Peyer's patch (tissue), 4 donors: ENCODE measurements at regions not wholly inside any gene's neighbourhood (a gene's known extent, or its start where the extent isn't known, plus 50 kb on each side); places are given as distances from the start of the nearest gene placed in this dataset.

Experiments
- DNase-seq, 3 donors: peaks; one replicate each; pipeline ENCODE4 v3.0.0-alpha.2; 2017 to 2019
- H3K27ac ChIP-seq, 4 donors: fragments of 200-600 bp; sonication (generic); one replicate each; pipeline ENCODE4 v1.5.1; 2016 to 2019
- H3K27me3 ChIP-seq, 2 donors: fragments of 200-600 bp; sonication (generic); one replicate each; pipeline ENCODE4 v1.5.1; 2019
- H3K36me3 ChIP-seq, 3 donors: fragments of 200-600 bp; sonication (generic); one replicate each; pipeline ENCODE4 v1.5.1; 2016 to 2019
- H3K4me1 ChIP-seq, 4 donors: fragments of 200-600 bp; sonication (generic); one replicate each; pipeline ENCODE4 v1.5.1; 2016 to 2019
- H3K4me3 ChIP-seq, 4 donors: fragments of 200-600 bp; sonication (generic); 1 replicate in 3 of 4; 2 replicates in 1 of 4; pipeline ENCODE4 v1.5.1; 2016 to 2019; ENCODE audit warnings: mild to moderate bottlenecking in 1 of 4
- H3K9me3 ChIP-seq, 4 donors: fragments of 200-600 bp; sonication (generic); one replicate each; pipeline ENCODE4 v1.5.1; 2016 to 2019; ENCODE audit warnings: mild to moderate bottlenecking in 1 of 4
- POLR2A ChIP-seq, 2 donors: fragments of 450-650 bp; IDR thresholded peaks; one replicate each; pipeline ENCODE4 v1.5.1; 2017; ENCODE audit warnings: antibody characterized with exemption in 2 of 2, mild to moderate bottlenecking in 2 of 2, moderate library complexity in 2 of 2
- TF ChIP-seq, protein P1 (sequence below), 6 experiments: fragments of 450-650 bp in 4 of 6; fragments of 200-600 bp in 2 of 6; sonication (generic) in 1 of 6; IDR thresholded peaks; one replicate each; pipeline ENCODE4 v1.5.1; 2017 to 2019; ENCODE audit warnings: antibody characterized with exemption in 6 of 6, mild to moderate bottlenecking in 3 of 6, moderate library complexity in 1 of 6

DNA sequence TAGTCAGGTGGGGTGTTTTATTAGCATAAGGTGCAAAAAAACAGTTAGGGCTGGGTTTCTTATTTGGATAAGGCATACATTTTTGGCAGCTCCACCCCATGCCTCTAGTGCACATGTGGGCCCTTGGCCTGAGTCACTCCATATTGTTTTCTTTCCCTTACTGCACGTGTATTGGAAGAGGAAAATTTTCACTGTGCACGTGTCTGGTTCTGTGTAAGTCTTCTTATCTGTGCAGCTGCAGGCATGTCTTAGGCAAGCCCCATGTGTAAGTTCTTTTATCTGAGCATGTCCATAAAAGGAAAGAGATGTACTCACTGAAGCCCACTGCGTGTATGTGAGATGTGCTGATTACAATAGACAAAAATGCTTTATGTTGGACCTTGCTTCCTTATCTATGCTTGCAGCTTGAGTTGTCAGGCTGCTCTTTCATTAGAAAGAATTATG is 540.3 kb upstream of the IGFBP3 start:
- H3K9me3 ChIP-seq: peaks cover 0 to 4% (median 0%) of the 10 kb centered on the region in 4 donors
- H3K36me3 ChIP-seq: no peaks in the 10 kb centered on the region
- H3K27ac ChIP-seq: no peak overlapping the region
- no peak overlapping the region for H3K4me3 ChIP-seq
- DNase-seq: no peak
- H3K4me1 ChIP-seq: no peaks in the 10 kb centered on the region
- TF ChIP-seq, protein P1, sequence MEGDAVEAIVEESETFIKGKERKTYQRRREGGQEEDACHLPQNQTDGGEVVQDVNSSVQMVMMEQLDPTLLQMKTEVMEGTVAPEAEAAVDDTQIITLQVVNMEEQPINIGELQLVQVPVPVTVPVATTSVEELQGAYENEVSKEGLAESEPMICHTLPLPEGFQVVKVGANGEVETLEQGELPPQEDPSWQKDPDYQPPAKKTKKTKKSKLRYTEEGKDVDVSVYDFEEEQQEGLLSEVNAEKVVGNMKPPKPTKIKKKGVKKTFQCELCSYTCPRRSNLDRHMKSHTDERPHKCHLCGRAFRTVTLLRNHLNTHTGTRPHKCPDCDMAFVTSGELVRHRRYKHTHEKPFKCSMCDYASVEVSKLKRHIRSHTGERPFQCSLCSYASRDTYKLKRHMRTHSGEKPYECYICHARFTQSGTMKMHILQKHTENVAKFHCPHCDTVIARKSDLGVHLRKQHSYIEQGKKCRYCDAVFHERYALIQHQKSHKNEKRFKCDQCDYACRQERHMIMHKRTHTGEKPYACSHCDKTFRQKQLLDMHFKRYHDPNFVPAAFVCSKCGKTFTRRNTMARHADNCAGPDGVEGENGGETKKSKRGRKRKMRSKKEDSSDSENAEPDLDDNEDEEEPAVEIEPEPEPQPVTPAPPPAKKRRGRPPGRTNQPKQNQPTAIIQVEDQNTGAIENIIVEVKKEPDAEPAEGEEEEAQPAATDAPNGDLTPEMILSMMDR (IDR thresholded peaks at IDR 0.05): no peak
- no peak for TF ChIP-seq POLR2A (IDR thresholded peaks at IDR 0.05)
- H3K27me3 ChIP-seq: no peaks in the 10 kb centered on the region

DNA sequence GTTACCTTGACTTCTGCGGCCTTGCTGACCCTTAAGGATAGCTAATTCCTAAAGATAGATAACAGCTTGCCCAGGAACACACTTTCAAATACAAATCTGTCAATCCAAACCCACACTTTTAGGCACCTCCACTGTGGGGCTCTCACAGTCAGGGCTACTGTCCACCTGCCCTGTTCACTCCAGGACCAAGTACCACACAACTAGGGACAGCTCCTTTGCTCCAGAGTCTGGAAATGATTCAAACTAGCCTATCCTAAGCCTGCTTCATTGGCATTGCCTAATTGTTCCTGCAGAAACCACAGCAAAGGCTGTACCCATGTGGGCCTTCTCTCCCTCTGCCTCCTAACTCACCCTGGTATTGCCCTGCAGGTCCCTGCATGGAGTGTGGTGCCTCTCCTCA is 538.9 kb upstream of the IGFBP3 start:
- Histone ChIP-seq H3K4me3 (no peak overlapping the region), H3K27ac (no peak overlapping the region), H3K9me3 (peaks cover 0 to 3% (median 0%) of the 10 kb centered on the region in 4 donors), H3K4me1 (no peaks in the 10 kb centered on the region), H3K27me3 (no peaks in the 10 kb centered on the region), H3K36me3 (no peaks in the 10 kb centered on the region)
- no peak for DNase-seq
- TF ChIP-seq POLR2A (IDR thresholded peaks at IDR 0.05): no peak
- TF ChIP-seq, protein P1 (IDR thresholded peaks at IDR 0.05): no peak

DNA sequence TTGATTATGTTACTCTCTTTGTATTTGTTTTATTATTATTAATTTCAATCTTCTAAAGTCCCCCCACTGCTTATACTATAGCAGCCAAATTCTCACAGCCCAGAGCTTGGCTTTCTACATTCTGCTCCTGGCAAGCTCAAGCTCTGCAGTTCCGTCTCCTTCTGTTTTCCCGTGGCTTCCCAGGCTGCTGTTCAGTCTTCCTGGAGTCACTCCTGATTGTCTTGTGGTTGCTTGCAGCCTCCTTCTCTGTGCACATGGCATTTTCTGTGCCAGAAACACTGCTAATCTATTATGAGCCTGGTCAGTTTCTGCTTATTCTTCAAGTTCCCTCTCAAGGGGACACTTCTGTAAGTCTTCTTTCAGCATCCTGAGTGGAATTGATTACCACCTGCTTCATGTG is 533.7 kb upstream of the IGFBP3 start:
- H3K27ac ChIP-seq: no peak overlapping the region
- no peaks in the 10 kb centered on the region for H3K4me1 ChIP-seq
- DNase-seq: no peak

GRCh38 chr7:46452561-46453135 is 531.6 kb upstream of the IGFBP3 start:
- TF ChIP-seq, protein P1 (IDR thresholded peaks at IDR 0.05): no peak
- no peak for TF ChIP-seq POLR2A (IDR thresholded peaks at IDR 0.05)
- Histone ChIP-seq H3K27ac (no peak overlapping the region), H3K9me3 (no peaks in the 10 kb centered on the region), H3K36me3 (no peaks in the 10 kb centered on the region), H3K4me1 (no peaks in the 10 kb centered on the region), H3K4me3 (no peak overlapping the region), H3K27me3 (no peaks in the 10 kb centered on the region)
- no peak for DNase-seq

More for the DNA sequence above, 533.7 kb upstream of the IGFBP3 start:
- no peaks in the 10 kb centered on the region for H3K36me3 ChIP-seq
- no peaks in the 10 kb centered on the region for H3K9me3 ChIP-seq
- no peak overlapping the region for H3K4me3 ChIP-seq
- no peaks in the 10 kb centered on the region for H3K27me3 ChIP-seq
- TF ChIP-seq, protein P1 (IDR thresholded peaks at IDR 0.05): no peak
- TF ChIP-seq POLR2A (IDR thresholded peaks at IDR 0.05): no peak

DNA sequence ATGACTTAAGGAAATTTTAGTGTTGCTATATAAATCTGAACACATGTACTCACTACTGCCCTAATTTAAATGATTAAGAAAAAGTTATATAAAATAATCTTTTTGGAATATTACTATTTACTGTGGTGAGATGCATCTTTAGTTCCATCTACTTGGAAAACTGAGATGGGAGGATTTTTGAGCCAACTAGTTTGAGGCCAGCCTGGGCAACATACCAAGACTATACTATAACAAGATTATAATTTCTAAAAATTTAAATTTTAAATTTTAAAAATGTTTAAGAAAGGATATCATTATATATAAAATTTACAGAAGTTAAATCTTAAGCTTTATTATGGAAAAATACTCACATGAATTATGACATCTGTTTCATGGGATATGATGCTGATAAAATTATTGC is 530.8 kb upstream of the IGFBP3 start:
- H3K4me3 ChIP-seq: no peak overlapping the region
- TF ChIP-seq, protein P1 (IDR thresholded peaks at IDR 0.05): no peak
- no peak for TF ChIP-seq POLR2A (IDR thresholded peaks at IDR 0.05)
- no peaks in the 10 kb centered on the region for H3K27me3 ChIP-seq

GRCh38 chr7:46450886-46451285 is 529.8 kb upstream of the IGFBP3 start:
- Histone ChIP-seq H3K27me3 (no peaks in the 10 kb centered on the region), H3K4me1 (no peaks in the 10 kb centered on the region), H3K9me3 (no peaks in the 10 kb centered on the region), H3K36me3 (no peaks in the 10 kb centered on the region), H3K27ac (no peak overlapping the region), H3K4me3 (no peak overlapping the region)
- no peak for DNase-seq
- TF ChIP-seq POLR2A (IDR thresholded peaks at IDR 0.05): no peak
- TF ChIP-seq, protein P1 (IDR thresholded peaks at IDR 0.05): no peak

More for the DNA sequence above, 530.8 kb upstream of the IGFBP3 start:
- DNase-seq: no peak
- H3K9me3 ChIP-seq: no peaks in the 10 kb centered on the region
- no peaks in the 10 kb centered on the region for H3K4me1 ChIP-seq
- no peak overlapping the region for H3K27ac ChIP-seq
- no peaks in the 10 kb centered on the region for H3K36me3 ChIP-seq
